ENCODE measurements at regions not wholly inside any gene's neighbourhood (a gene's known extent, or its start where the extent isn't known, plus 50 kb on each side); places are given as distances from the start of the nearest gene placed in this dataset.

GRCh38 chr2:18247282-18248110, 313.0 kb downstream of the RDH14 start:
- TF ChIP-seq, protein P1, sequence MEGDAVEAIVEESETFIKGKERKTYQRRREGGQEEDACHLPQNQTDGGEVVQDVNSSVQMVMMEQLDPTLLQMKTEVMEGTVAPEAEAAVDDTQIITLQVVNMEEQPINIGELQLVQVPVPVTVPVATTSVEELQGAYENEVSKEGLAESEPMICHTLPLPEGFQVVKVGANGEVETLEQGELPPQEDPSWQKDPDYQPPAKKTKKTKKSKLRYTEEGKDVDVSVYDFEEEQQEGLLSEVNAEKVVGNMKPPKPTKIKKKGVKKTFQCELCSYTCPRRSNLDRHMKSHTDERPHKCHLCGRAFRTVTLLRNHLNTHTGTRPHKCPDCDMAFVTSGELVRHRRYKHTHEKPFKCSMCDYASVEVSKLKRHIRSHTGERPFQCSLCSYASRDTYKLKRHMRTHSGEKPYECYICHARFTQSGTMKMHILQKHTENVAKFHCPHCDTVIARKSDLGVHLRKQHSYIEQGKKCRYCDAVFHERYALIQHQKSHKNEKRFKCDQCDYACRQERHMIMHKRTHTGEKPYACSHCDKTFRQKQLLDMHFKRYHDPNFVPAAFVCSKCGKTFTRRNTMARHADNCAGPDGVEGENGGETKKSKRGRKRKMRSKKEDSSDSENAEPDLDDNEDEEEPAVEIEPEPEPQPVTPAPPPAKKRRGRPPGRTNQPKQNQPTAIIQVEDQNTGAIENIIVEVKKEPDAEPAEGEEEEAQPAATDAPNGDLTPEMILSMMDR (conservative IDR thresholded peaks at IDR 0.05; ENCODE audit: low read depth): no peak
- DNase-seq (ENCODE audit: low spot score): no peak
- ChIA-PET POLR2A (ENCODE audit: low non-redundant PET) (no interaction called here), CTCF (interaction anchor here (0.6 to 0.7 kb wide), 2 partner anchors 17 to 1823 kb away, joined by 3 read pairs; no protein-coding TSS in a partner anchor)
- no peak overlapping the region for H3K27ac ChIP-seq

- TF ChIP-seq, protein P1 (conservative IDR thresholded peaks at IDR 0.05; ENCODE audit: low read depth): no peak
- ChIA-PET POLR2A (ENCODE audit: low non-redundant PET) (no interaction called here), CTCF (interaction anchor here (0.8 kb wide), 1 partner anchor 95 kb away, joined by 3 read pairs; no protein-coding TSS in a partner anchor)
- no peak for DNase-seq (ENCODE audit: low spot score)
- no peak overlapping the region for H3K27ac ChIP-seq
Observed at GRCh38 chr2:18245375-18245774, 315.1 kb downstream of the RDH14 start.

- H3K27ac ChIP-seq: no peak overlapping the region
- CTCF ChIA-PET: no interaction called here
- POLR2A ChIA-PET (ENCODE audit: low non-redundant PET): no interaction called here
- TF ChIP-seq, protein P1 (conservative IDR thresholded peaks at IDR 0.05; ENCODE audit: low read depth): no peak
- no peak for DNase-seq (ENCODE audit: low spot score)
Observed at GRCh38 chr2:18244845-18245244, 315.6 kb downstream of the RDH14 start.

DNA sequence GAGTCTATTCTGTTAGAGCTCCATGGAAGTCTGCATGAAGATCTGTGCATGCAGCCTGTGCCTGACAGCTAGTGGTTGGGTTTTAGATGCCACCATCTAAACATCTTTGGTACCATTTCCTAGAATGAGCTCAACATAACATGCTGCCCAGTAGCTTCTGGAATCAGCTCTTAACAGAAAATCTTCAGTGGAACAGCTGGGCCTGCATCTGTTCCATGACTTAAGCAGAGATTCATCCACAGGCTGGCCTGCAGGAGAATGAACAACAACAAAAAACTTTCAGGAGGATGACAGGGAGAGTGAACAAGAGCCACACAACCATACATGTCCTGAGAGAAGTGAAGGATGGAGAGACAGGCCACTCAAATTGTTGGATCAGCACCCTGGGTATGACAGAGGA, 316.6 kb downstream of the RDH14 start:
- H3K27ac ChIP-seq: no peak overlapping the region
- ChIA-PET CTCF (no interaction called here), POLR2A (ENCODE audit: low non-redundant PET) (no interaction called here)
- TF ChIP-seq, protein P1 (conservative IDR thresholded peaks at IDR 0.05; ENCODE audit: low read depth): no peak
- no peak for DNase-seq (ENCODE audit: low spot score)

GRCh38 chr2:18242716-18243115, 317.7 kb downstream of the RDH14 start:
- POLR2A ChIA-PET (ENCODE audit: low non-redundant PET): no interaction called here
- H3K27ac ChIP-seq: no peak overlapping the region
- no peak for DNase-seq (ENCODE audit: low spot score)
- TF ChIP-seq, protein P1 (conservative IDR thresholded peaks at IDR 0.05; ENCODE audit: low read depth): no peak
- CTCF ChIA-PET: no interaction called here

DNA sequence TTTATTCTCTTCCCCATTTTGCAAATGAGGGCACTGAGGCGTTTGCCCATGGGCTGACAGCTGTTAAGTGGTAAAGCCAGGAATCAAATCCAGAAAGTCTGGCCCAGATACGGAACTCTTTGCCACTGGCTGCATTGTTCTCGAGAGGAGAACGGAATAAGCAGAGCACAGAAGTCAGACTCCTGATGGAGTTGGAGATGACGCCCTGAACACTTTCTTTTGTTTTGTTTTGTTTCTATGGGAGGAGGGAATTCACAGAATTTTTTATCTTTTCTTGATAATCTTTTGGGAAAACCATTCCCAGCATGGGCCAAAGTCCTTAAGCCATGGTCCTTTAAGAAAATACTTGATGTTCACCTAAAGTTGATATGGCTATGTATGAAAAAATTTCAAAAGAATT, 322.2 kb downstream of the RDH14 start:
- ChIA-PET CTCF (no interaction called here), POLR2A (ENCODE audit: low non-redundant PET) (no interaction called here)
- DNase-seq (ENCODE audit: low spot score): no peak
- TF ChIP-seq, protein P1 (conservative IDR thresholded peaks at IDR 0.05; ENCODE audit: low read depth): no peak
- H3K27ac ChIP-seq: no peak overlapping the region
